ENCODE measurements at regions not wholly inside any gene's neighbourhood (a gene's known extent, or its start where the extent isn't known, plus 50 kb on each side); places are given as distances from the start of the nearest gene placed in this dataset.

GRCh38 chr3:110291886-110292501 lies 779.6 kb upstream of the NECTIN3 start:
- TF ChIP-seq, protein P1, sequence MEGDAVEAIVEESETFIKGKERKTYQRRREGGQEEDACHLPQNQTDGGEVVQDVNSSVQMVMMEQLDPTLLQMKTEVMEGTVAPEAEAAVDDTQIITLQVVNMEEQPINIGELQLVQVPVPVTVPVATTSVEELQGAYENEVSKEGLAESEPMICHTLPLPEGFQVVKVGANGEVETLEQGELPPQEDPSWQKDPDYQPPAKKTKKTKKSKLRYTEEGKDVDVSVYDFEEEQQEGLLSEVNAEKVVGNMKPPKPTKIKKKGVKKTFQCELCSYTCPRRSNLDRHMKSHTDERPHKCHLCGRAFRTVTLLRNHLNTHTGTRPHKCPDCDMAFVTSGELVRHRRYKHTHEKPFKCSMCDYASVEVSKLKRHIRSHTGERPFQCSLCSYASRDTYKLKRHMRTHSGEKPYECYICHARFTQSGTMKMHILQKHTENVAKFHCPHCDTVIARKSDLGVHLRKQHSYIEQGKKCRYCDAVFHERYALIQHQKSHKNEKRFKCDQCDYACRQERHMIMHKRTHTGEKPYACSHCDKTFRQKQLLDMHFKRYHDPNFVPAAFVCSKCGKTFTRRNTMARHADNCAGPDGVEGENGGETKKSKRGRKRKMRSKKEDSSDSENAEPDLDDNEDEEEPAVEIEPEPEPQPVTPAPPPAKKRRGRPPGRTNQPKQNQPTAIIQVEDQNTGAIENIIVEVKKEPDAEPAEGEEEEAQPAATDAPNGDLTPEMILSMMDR (IDR thresholded peaks at IDR 0.05; ENCODE audit: poor library complexity, severe bottlenecking): no peak
- TF ChIP-seq TAF1 (IDR thresholded peaks at IDR 0.05; ENCODE audit: low read depth): no peak
